GM12864 (cell line): ENCODE measurements at regions not wholly inside any gene's neighbourhood (a gene's known extent, or its start where the extent isn't known, plus 50 kb on each side); places are given as distances from the start of the nearest gene placed in this dataset.

ENCODE experiments used
- DNase-seq: peaks from one replicate; pipeline ENCODE4 v3.0.0-alpha.2; 2011; ENCODE audit warnings: low read depth
- H3K4me3 ChIP-seq: 2 replicates; pipeline ENCODE4 v1.5.1; 2011; ENCODE audit warnings: mild to moderate bottlenecking, low read depth, low read length, control low read depth
- CTCF ChIP-seq: IDR thresholded peaks from 2 replicates; pipeline ENCODE4 v1.5.1; 2011; ENCODE audit warnings: low read depth, mild to moderate bottlenecking, moderate library complexity, low read length, control low read depth, inconsistent platforms; ENCODE audit errors: missing control alignments

DNA sequence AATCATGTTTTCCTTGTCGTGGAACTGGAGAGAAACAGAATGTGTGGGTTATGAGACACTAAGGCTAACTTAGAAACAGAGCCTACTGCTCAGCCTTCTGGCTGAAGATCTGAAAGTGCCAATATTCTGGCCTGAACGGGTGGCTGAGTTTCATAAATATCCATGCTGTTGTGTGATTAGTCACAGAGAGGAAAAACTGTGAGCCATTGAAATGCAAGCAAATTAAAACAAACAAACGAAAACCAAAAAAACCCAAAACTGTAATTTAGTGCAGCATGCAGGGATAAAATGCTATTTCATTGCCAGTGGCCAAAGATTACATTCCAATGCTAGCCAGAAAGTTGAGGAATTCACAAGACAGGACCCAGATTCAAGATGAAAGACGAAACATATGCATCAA, 315.1 kb downstream of the UBE3D start:
- TF ChIP-seq CTCF: no peak
- H3K4me3 ChIP-seq: no peak overlapping the region
- DNase-seq: no peak

- no peak for DNase-seq
- no peak for TF ChIP-seq CTCF
- no peak overlapping the region for H3K4me3 ChIP-seq
Measured at GRCh38 chr6:82751718-82752117, 313.9 kb downstream of the UBE3D start.

- TF ChIP-seq CTCF: no peak
- DNase-seq: no peak
- no peak overlapping the region for H3K4me3 ChIP-seq
Measured at GRCh38 chr6:82761674-82762345, 303.8 kb downstream of the UBE3D start.

- DNase-seq: no peak
- no peak for TF ChIP-seq CTCF
- no peak overlapping the region for H3K4me3 ChIP-seq
Measured at GRCh38 chr6:82766476-82766875, 299.2 kb downstream of the UBE3D start.

GRCh38 chr6:82767037-82767436, 298.6 kb downstream of the UBE3D start:
- no peak for DNase-seq
- H3K4me3 ChIP-seq: no peak overlapping the region
- no peak for TF ChIP-seq CTCF

- TF ChIP-seq CTCF: no peak
- H3K4me3 ChIP-seq: no peak overlapping the region
- no peak for DNase-seq
Measured at GRCh38 chr6:82767447-82767846, 298.2 kb downstream of the UBE3D start.

DNA sequence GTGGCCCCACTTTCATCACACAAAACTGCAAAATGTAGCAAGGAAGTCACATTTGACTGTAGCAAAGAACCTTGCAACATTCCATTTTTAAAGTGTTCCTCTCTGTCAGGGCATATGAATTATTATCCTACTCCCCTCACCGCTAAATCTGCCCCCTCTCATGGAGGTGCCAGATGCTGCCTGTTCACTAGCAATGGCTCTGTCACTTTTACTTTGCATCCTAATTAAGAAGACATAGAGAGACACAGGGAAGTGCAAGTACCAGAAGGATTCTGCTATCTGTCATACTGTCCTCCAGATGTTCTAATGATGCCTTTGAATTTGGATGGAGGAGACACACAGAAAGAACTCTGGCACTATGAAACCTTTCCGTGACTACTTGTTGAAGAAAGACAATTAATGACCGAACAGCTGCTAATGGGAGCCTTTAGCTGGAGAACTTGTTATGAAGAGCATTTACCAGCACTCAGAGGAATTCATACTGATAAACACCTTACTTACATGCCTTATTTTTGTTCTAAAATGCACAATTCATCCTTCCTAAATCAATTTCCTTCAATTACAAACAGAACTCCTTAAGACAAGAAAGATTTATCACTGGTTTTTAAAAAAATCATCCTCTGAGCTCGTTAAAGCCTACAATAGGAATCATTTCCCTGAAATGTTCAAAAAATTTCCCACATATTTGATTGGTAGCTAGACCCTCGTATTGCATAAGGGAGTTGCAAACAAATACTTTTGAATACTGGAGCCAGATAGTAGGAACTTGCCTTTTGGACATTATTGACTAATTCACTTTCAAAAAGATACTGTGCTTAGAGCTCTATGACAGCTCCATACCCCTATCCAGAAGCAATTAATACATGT, 292.6 kb downstream of the UBE3D start:
- no peak for DNase-seq
- H3K4me3 ChIP-seq: no peak overlapping the region
- no peak for TF ChIP-seq CTCF
